WI38 (cell line): ENCODE measurements at regions not wholly inside any gene's neighbourhood (a gene's known extent, or its start where the extent isn't known, plus 50 kb on each side); places are given as distances from the start of the nearest gene placed in this dataset.

Experiments
- H3K4me3 ChIP-seq: 2 replicates; pipeline ENCODE4 v1.5.1; 2011; ENCODE audit warnings: low read depth, mild to moderate bottlenecking, control low read depth, low read length
- TF ChIP-seq, protein P1 (sequence below): IDR thresholded peaks from 2 replicates; pipeline ENCODE4 v1.5.1; 2012; ENCODE audit warnings: low read depth, mild to moderate bottlenecking, control low read depth, low read length

DNA sequence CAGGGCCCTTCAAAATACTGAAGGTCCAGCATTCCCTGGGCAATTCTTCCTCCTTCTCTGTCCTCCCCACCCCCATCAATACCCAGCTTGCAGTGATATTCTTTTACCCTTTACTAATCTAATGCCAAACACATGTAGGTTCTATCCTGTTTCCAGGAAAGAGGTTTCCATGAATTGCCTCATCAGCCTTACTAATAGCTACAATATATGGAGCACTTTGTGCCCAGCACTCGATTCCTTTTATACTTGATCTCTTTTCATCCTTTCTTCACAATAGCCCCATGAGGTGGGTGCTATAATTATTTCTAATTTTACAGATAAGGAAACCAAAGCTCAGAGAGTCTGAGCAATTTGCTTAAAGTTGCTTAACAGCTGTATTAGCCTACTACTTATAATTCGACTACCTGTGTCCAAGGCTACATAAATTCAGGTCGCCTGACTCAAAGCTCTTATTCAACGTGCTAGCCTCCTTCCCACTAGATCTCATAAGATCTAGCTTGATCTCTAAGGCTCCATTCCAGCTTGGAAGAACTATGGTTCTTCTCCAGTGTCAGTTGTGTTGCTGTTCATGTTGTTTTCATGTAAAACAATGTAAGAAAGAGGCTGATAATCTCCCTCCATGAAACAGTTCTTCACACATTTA, 229.6 kb upstream of the PGRMC2 start:
- no peak overlapping the region for H3K4me3 ChIP-seq
- TF ChIP-seq, protein P1, sequence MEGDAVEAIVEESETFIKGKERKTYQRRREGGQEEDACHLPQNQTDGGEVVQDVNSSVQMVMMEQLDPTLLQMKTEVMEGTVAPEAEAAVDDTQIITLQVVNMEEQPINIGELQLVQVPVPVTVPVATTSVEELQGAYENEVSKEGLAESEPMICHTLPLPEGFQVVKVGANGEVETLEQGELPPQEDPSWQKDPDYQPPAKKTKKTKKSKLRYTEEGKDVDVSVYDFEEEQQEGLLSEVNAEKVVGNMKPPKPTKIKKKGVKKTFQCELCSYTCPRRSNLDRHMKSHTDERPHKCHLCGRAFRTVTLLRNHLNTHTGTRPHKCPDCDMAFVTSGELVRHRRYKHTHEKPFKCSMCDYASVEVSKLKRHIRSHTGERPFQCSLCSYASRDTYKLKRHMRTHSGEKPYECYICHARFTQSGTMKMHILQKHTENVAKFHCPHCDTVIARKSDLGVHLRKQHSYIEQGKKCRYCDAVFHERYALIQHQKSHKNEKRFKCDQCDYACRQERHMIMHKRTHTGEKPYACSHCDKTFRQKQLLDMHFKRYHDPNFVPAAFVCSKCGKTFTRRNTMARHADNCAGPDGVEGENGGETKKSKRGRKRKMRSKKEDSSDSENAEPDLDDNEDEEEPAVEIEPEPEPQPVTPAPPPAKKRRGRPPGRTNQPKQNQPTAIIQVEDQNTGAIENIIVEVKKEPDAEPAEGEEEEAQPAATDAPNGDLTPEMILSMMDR, result no peak

DNA sequence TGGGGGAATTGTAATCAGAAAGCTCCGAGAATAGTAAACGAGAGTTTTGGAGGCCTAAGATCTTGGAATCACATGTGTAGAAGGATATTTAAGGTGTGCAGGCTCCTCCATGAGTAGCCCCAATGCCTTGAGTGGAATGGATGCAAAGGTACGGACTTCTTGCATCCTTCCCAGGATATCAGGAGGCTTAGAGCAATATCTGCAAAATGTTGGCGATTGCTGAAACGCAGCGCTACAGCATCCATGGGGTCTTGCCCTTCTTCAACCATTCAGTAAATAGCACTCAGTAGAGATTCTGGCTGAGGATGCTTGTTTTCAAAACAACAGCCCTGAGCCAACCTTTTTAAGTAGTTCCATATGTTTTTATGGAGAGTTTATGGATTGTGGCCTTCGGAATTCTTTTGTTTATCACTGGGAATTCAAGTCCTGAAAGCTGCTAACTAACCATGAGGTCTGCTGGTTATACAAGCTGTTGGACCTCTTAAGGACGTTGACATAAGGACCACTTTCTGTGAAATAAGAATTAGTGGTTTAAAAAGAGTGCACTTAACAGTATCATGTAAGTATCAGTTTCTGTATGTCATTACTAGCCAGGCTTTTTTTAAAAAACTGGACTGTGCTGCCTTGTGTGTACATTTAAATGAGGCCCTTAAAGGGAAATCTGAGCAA, 228.8 kb upstream of the PGRMC2 start:
- no peak overlapping the region for H3K4me3 ChIP-seq
- TF ChIP-seq, protein P1, result no peak

DNA sequence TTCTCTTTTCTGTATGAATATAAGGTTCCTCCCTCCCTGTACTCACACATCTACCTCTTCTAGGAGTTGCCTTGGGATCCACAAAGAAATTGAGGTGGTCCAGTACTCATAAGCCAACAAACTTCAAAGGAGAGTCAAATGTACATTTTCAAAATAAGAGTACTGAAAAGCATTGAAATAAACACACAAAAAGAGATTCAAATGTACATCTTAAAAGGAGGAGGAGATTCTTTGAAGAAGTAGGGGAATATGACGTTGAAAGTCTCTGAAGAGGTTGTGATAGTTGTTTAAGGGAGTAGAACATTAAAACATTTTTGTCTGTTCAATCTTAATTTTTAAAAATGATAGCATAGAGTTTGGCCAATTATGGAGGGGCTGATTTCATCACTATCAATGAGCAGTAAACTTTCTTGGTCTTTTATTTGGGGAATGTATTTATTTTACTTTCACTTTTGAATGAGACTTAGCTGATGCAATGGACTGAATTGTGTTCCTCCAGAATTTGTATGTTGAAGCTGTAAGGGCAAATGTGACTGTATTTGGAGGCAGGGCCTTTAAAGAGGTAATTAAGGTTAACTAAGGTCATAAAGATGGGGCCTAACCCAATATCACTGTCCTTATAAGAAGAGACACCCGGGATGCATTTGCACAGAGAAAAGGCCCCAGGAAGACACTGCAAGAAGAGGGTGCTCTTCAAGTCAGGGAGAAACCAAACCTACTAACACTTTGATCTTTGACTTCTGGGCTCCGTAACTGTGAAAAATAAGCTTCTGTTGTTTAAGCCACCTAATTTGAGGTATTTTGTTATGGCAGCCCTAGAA, 226.3 kb upstream of the PGRMC2 start:
- no peak overlapping the region for H3K4me3 ChIP-seq
- TF ChIP-seq, protein P1, result no peak

GRCh38 chr4:128512767-128513322, 225.2 kb upstream of the PGRMC2 start:
- no peak overlapping the region for H3K4me3 ChIP-seq
- TF ChIP-seq, protein P1, result no peak

GRCh38 chr4:128512161-128512560, 224.5 kb upstream of the PGRMC2 start:
- TF ChIP-seq, protein P1, result no peak
- H3K4me3 ChIP-seq, result no peak overlapping the region

DNA sequence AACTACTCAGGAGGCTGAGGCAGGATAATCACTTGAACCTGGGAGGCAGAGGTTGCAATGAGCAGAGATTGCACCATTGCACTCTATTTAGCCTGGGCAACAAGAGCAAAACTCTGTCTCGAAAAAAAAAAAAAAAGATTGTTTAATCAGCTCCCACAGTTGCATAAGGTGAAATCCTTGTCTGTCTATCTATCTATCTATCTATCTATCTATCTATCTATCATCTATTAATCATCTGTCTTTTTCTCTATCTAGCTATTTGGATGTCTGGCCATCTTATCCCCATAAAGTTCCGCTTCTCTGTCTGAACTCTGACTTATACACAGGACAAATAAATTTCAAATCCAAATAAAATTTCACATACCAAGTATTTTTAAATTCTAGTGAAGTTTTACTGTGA, 223.2 kb upstream of the PGRMC2 start:
- TF ChIP-seq, protein P1, result no peak

More for the DNA sequence above, 223.2 kb upstream of the PGRMC2 start:
- H3K4me3 ChIP-seq, result no peak overlapping the region
